HG02884 (cell line): ENCODE measurements at regions not wholly inside any gene's neighbourhood (a gene's known extent, or its start where the extent isn't known, plus 50 kb on each side); places are given as distances from the start of the nearest gene placed in this dataset.

Experiments used
- ATAC-seq: cut with Tn5 transposase; IDR thresholded peaks from one replicate; pipeline ENCODE4 v1.9.1; 2021; ENCODE audit warnings: mild to moderate bottlenecking, moderate library complexity; ENCODE audit not compliant: unreplicated experiment

- no peak for ATAC-seq
These were observed 53.8 kb upstream of the TPM1 start for GRCh38 chr15:62988701-62989100.

- no peak for ATAC-seq
These were observed 53.0 kb upstream of the TPM1 start for GRCh38 chr15:62989366-62990055.

GRCh38 chr15:62991698-62992097, 50.8 kb upstream of the TPM1 start:
- ATAC-seq: no peak

- ATAC-seq: no peak
These were observed 50.2 kb upstream of the TPM1 start for GRCh38 chr15:62992302-62992701.
